Lower leg skin (tissue), 3 donors: ENCODE measurements at regions not wholly inside any gene's neighbourhood (a gene's known extent, or its start where the extent isn't known, plus 50 kb on each side); places are given as distances from the start of the nearest gene placed in this dataset.

ENCODE experiments used
- POLR2A ChIP-seq, 2 donors: fragments of 450-650 bp; IDR thresholded peaks; one replicate each; pipeline ENCODE4 v1.6.1; 2016 to 2017; ENCODE audit warnings: antibody characterized with exemption in 2 of 2, mild to moderate bottlenecking in 1 of 2, moderate library complexity in 1 of 2
- TF ChIP-seq, protein P1 (sequence below), 3 donors: fragments of 450-650 bp; IDR thresholded peaks; one replicate each; pipeline ENCODE4 v1.5.1; 2016; ENCODE audit warnings: antibody characterized with exemption in 3 of 3, mild to moderate bottlenecking in 3 of 3, moderate library complexity in 2 of 3

DNA sequence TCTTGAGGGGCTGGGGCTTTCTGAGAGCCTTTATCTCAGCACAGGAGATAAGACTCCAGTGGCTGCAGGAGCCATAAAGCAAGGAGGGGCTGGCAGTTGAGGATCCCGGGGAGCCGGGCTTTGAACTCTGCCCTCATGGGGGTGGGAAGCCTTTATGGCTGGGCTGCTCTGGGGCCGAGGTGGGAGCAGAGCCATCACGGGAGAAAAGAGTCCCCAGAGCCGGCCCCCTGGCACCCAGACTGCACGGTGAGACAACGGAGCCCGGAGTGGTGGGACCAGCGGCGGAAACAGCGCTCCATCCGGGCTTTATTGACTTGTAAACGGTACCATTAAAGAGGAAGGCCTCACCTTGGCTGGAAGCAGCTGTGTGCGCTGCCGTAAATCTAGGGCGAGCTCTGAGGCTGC, 162.6 kb downstream of the MYCN start:
- TF ChIP-seq, protein P1, sequence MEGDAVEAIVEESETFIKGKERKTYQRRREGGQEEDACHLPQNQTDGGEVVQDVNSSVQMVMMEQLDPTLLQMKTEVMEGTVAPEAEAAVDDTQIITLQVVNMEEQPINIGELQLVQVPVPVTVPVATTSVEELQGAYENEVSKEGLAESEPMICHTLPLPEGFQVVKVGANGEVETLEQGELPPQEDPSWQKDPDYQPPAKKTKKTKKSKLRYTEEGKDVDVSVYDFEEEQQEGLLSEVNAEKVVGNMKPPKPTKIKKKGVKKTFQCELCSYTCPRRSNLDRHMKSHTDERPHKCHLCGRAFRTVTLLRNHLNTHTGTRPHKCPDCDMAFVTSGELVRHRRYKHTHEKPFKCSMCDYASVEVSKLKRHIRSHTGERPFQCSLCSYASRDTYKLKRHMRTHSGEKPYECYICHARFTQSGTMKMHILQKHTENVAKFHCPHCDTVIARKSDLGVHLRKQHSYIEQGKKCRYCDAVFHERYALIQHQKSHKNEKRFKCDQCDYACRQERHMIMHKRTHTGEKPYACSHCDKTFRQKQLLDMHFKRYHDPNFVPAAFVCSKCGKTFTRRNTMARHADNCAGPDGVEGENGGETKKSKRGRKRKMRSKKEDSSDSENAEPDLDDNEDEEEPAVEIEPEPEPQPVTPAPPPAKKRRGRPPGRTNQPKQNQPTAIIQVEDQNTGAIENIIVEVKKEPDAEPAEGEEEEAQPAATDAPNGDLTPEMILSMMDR (IDR thresholded peaks at IDR 0.05), result no peak
- no peak for TF ChIP-seq POLR2A (IDR thresholded peaks at IDR 0.05)
